Muscle of arm (tissue), 1 donor: ENCODE measurements at regions not wholly inside any gene's neighbourhood (a gene's known extent, or its start where the extent isn't known, plus 50 kb on each side); places are given as distances from the start of the nearest gene placed in this dataset.

ENCODE experiments used
- DNase-seq: peaks from one replicate; pipeline ENCODE4 v3.0.0-alpha.2; 2013

DNA sequence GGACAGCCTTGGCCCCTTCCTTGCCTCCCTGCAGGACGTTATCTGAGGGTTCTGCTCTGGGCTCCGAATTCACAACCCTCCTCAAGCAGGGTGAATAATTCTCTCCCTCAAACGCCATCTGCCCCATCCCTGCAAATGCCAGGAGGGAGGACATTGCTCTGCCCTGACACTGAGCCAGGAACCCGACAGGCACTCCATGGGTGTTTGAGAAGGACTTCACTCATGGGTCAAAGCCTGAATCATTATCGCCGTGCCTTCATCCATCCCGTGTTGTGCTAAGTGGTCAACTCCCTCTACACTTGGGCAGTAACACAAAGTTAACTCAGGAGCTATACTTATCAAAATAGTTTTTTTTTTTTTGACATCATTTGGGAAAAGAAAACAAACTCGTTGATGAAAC lies 261.8 kb upstream of the IGF1R start:
- no peak for DNase-seq

DNA sequence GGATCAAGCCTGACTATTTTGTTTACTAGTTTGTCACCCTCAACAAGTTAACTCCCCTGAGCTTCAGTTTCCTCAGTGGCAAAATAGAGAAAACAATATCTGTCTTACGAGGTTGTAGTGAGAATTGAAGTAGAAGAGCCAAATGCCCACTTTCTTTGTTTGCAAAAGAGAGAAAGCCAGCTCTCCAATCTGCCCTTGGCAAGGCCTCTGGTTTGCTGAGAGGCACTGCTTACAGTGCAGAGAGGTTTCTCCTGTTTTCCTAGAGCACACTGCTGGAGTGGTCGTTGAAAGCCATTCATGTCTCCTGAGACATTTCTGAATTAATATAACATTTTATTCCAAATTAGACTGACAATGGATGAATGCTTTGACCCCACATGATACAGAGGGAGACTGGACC lies 260.5 kb upstream of the IGF1R start:
- no peak for DNase-seq

DNA sequence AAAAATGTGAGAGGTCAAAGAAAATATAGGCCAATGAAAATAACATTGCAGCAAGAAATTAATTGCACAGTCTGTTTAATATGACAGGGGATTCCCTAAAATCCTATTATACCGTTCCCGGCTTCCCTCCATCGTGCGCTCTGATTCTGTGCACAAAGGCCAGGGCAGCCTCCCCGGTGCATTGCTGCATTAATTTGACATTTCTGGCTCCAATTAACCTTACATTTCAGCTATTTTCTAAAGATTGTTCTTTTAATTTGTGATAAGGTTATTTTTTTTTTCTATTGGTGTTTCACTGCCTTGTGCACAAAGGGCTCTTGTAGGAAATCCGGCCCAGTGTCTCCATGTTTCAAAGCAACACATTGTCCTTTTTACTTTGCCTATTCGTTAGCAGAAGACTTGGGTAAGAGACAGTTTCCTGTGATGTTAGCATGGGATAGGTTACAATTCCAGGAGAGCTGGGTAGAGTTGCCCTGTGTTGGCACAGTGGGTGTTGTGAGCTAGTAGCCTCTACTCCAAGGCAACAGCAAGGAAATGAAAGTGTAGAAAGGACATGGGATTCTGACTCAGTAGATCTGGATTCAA lies 257.3 kb upstream of the IGF1R start:
- DNase-seq, result no peak

DNA sequence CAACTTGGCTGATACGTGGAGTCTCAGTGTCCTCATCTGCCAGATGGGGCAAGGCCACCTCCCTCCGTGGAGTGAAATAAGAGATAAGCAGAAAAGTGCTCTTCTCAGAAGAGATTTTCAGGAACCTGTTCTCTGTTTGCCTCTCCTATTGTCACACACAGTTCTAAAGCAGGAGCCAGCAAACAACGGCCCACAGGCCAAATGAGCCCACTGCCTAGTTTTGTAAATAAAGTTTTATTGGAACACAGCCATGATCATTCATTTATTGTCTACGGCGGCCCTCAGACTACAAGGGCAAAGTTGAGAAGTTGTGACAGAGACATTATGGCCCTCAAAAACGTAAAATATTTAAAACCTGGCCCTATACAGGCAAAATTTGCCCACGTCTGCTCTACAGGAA lies 256.8 kb upstream of the IGF1R start:
- DNase-seq, result no peak

DNA sequence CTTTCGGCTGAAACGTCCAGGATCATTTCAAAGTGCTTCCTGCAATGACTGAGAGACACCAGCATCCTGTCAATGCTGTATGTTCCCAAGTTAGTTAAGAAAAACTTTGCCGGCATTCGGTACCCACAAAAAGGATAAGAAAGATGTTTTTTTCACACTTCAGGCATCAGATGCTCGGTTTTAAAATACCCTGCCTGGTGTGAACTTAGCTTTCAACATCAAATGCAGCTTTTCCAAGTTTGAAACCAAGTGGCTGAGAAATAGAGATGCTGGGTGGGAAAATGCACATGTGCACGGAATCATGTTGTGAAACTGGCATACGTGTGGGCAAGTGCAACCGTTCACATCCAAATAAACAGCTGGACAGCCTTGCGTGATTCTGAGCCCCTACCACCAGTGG lies 254.9 kb upstream of the IGF1R start:
- DNase-seq, result no peak

DNA sequence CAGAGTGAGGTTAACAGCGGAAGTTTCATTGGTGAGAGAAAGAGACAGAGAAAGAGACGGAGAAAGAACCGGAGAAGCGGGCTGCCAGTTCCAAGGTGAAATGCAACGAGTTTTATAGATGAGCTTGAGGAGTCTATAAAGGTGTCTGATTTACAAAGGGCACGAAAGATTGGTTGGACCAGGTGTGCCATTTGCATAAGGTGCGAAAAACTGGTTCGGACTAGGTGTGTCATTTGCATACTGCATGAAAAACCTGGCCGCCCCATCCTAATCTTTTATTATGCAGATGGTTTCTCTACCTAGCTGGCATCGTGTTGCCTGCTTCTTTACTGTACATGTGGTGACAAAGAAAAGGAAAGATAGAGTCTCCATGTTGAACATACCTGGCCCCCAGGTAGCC lies 253.8 kb upstream of the IGF1R start:
- DNase-seq, result no peak

DNA sequence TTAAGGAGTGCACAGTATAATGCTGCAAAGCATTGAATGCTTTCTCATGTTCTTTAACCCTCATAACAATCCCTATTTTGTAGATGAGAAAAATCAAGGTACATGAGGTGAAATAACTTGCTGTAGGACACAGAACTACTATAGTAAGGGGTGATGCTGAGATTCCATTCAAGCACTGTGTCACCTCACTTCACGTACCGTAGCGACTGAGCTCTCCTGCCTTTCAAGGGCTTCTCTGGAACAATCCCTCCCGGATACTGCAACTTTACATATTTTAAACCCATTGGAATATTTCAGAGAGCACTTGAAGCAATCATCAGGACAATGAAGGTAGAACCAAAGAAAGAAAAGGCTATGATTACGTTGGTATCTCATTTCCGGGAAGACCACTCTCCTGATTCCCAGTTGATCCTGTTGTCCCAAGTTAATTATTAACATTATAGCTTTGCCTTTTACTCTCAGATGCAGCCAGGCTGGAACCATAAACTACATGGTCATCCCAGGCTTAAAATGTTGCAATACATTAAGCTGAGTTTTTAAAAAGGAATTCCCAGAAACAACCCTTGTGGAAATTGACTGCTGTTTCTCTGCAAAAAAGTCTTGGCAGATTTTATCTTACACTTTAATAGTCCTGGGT lies 252.2 kb upstream of the IGF1R start:
- DNase-seq, result no peak

DNA sequence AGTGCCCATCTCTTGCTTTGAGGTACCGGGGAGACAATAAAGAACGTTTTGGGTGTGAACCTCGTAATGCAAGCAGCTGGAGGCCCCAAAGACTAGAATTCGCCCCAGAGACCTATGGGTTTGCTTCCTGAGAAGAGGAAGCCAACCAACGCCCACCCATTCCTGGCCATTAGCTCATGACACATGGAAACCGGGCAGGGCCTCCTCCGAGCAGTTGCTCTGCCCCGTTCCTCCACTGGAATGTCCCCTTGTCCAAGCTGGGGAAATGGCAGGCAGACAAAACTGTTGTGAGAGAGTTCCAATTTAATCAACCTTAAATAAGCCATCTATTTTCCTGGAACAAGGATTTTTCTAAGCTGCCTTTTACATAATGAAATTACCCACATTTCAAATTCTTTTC lies 250.9 kb upstream of the IGF1R start:
- DNase-seq, result peak; percentile 35

DNA sequence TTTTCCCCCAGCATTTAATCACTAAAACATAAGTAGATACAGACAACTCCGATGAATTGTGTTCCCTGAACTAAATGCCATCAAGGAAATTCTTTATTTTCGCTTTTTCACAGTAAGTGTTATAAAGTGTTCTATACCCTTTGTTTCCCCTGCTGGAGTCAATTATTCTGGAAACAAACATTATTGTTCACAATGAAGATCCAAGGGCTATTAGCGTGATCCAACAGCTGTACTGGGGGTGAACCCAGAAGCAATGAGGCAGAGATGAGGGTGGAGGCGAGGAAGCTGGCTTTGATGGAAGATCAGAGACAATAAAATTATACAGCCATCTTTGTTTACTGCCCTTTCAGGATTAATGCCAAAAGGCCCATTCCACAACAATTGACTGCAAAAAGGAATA lies 250.3 kb upstream of the IGF1R start:
- DNase-seq, result no peak

DNA sequence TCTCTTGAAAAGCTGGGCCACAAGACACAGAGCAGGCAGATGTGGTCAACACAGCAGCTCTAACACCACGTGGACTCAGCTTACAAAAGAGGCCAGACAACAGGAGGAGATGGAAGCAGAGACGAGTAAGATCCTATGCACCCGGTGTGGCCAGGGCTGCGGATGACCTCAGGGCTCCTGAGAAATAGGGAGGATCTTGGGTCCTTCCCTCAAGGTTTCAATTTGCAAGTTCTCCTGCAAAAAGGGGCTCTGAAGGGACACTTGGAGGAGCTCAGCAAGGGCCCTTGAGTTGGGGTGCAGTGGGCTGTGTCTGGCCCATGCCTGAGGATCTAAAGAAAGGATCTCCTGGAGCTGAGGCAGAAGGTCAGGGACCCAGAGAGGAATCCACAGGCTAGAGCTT lies 249.5 kb upstream of the IGF1R start:
- DNase-seq, result no peak

DNA sequence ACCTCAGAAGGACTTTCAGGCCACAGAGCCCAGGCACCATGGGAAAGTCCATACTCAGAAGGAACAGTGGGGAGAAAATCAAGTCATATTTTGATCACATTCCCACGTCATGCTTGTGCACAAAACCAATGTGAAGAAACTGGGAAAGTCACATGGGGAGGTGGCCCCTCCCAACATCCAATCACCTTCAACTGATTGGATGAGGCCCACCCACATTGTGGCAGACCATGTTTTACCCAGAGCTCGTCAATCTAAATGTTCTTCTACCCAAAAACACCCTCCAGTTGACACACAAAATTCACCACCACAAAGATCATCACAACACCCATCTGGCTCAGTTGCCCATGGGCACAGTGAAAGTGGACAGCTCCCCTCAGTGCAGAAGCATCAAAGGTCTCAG lies 248.2 kb upstream of the IGF1R start:
- no peak for DNase-seq

DNA sequence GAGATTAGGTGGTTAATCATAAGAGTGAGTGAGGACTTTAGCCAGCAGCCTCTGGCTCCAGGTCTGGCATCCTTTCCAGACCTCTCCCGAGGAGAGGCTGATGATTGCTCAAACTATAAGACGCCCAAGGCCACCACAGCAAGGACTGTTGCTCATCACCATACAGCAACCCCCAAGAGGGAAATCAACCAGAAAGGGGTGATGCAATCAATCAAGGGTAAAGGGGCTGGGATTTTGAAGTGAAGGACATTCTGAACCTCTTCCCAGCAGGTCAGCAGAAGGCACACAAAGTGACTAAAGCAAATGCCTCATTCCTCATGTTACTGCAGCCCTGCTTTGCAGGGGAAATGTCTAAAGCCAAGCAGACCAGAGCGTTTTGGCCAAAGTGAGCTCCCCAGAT lies 247.3 kb upstream of the IGF1R start:
- DNase-seq, result no peak

DNA sequence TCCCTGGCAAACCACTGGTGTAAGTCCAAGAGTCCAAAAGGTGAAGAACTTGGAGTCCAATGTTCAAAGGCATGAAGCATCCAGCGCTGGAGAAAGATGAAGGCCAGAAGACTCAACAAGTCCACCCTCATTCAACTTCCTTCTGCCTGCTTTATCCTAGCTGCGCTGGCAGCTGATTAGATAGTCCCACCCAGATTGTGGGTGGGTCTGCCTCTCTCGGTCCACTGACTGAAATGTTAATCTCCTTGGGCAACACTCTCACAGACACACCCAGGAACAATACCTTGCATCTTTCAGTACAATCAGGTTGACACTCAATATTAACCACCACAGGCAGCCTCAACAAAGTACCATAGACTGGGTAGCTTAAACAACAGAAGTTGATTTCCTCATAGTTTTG lies 245.9 kb upstream of the IGF1R start:
- no peak for DNase-seq

DNA sequence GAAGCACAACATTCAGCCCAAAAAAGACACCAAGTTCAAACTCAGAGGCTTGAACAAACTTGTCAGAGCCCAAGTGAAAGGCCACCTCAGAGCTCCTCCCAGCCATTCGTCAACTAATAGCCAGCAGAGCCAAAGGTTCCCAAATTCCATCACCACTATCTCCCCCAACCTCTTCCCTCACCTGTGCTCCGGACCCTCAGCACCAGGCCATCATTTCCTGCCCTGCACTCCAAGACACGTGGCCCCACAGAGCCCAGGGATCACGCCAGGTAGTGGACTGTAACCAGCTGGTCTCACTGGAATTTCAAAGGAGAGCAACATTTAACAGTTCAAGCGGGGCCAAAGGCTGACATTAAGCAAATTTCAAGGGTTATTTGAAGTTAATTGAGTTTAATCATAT lies 245.2 kb upstream of the IGF1R start:
- no peak for DNase-seq

DNA sequence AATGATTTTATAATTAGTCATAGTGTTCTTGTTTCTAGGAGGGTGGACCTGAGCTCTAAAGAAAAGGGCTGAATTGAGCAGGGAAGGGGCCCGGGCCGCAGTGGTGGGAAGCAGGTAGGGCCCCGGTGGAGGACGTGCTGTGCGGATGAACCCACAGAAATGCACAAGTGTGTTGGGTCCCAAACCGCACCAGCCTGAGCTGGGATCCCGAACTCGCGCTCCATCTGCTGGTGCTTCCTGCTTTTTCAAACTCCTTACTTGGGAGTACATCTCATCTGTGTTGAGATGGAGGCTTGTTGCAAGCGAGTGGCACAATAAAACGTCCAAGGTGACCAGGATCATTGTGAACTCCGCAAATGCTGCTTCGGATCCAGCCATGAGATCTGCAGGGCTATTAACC lies 244.8 kb upstream of the IGF1R start:
- DNase-seq, result no peak

DNA sequence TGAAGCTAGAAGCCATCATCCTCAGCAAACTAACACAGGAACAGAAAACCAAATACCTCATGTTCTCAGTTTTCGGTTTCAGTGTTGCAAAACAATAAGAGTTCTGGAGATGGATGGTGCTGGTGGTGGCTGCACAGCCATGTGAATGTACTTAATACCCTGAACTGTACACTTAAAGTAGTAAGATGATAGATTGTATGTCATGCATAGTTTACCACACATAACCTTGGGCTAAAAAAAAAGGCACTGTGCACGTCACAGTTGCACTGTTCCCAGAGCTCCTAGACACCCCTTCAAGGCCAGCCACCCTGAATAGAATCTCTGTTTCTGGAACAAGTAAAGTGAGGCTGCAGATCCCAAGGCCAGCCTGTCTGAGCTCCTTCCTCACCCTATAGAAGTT lies 243.3 kb upstream of the IGF1R start:
- DNase-seq, result no peak

DNA sequence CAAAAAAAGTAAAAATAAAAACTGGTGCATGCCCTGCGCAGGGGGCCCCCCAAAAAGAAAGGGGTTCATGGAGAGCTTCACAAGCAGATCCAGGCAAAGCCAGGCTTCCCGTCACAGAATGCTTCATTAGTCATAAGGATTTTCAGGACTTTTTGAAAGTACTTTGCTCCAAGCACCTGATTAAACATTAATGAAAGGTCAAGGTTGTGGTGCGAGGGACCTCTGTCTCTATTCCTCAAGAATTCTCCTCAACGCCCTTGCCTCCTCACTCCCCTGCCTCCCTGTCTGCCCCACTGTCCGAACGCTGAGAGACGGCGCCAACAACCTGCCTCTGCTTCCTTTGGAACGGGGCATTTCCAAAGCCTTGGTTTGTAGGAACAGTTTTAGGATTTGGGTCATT lies 240.1 kb upstream of the IGF1R start:
- no peak for DNase-seq

DNA sequence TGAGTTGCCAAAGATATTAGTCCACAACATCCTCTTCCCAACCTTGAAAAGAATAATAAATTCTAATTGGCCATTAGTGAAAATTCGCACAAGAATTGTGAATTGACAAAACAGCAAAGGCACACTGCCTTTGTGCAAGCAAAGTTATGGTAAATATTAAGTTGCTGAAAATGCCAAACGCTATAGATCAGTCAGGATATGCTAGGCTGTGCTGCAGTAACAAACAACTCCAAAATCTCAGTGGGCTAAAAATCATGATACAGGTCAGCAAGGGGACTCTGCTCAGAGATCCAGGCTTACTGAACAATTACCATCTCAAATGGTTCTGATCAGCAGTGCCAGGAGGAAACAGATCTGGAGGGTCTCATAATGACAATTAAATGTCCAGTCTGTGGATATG lies 238.0 kb upstream of the IGF1R start:
- no peak for DNase-seq

DNA sequence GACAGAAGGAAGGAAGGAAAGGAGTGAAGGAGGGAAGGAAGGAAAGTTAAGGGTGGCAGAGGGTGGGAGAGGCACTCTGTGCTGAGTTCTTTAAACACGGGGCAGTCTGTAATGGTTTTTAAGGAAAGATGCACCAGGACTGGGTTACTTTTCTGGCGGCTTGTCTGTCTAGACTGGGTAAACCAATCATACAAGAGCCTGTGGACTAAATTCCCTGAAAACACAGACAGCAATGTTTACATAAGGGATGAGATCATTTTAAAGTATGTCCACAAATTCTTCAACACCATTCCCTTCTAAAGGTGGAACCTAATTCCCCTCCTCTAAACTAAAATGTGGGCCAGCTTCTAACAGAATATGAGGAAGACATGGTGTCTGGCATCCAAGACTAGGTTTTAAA lies 235.5 kb upstream of the IGF1R start:
- DNase-seq, result no peak

DNA sequence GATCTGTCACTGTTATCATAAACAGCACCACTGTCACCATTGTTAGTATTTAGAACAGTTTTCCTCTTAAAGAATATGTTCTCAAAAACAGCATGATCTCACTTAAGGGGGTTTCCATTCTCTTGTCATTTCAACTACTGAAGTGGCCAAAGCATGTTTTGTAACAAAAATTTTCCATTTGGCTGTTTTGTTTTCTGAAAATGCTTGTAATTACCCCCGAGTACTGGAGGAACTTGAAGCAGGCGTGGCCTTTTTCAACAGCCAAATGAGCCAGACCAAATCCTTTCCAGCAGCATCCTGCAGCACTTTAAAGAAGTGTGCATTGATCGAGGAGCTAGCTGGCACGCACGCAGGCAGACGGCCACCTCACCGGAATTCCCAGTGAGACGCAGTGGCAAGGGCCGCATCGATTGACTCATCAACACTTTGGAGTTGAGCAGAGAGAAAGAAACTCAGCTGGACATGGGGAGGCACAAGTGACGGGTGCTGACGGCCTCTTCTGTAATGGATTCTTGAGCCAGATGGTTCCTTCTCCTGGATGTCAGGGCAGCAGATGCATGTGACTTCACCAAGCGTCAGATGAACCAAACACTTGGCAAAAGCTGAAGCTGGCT lies 234.3 kb upstream of the IGF1R start:
- peak; percentile 36 for DNase-seq

DNA sequence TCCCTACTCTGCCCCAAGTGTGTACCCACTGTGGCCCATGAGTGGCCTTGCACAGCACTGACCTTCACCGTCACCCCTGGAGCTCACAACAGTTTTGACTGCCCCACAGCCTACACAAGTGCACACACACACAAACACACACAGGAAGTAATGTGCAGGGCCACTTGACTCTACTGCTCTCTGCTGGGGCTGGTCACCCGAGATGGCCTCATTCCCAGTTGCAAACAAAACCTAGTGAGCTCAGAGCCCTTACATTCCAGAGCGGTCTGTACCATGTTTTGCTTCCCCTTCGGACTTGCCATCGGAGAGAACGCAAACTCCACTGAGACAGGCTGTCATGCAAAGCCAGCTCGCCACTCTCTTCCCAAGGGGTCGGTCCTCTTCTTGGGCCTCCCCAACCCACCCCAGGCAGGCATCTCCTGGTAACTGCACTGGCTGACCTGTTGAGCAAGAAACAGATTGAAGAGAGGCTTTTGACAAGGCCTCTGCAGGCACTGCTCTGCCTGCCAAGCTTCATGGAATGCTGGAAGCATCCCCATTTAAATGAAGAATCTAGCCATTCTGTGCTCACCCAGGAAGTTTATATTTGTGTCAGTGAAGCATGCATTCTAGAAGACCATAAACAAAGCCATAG lies 232.0 kb upstream of the IGF1R start:
- DNase-seq, result no peak

DNA sequence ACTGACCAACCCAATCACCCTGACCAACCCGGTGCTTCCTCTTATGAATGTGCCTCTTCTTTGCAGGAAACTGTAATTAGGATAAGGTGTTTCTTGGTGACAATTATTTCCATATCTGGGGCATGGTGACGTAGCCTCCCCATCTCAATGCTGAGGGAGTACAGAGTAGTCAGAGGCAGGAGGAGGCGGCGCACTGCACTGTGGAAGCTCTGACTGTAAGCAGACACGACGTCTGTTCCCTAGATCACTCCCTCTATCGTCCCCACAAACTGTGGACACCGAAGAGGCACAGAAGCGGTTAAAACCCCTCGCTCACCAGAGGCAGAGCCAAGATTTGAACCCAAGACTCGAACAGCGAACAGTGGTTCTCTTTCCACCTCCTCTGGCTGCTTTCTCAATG lies 231.0 kb upstream of the IGF1R start:
- DNase-seq, result no peak

DNA sequence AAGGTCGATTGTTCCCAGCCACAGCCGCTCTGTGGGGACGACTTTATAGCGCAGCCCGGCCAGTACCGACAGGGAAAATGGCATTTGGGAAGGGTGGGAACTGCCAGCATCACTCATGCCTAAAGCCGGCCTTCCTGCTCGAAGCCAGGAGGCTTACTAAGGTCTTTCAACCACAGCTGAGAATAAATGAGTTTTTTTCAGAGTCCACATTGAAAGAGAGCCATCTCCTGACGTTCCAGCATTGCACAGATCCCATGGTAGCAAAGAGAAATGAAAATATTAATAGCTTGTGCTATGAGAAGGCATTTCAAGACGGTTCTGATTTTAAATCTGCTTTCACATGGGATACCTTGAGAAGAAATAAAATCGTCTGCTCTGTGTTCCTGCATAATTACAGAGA lies 230.2 kb upstream of the IGF1R start:
- peak; percentile 38 for DNase-seq
